HAP-1 (cell line): ENCODE measurements at regions not wholly inside any gene's neighbourhood (a gene's known extent, or its start where the extent isn't known, plus 50 kb on each side); places are given as distances from the start of the nearest gene placed in this dataset.

ENCODE experiments used
- DNase-seq, 2 experiments: peaks; one replicate each; pipeline ENCODE4 v3.0.0-alpha.2; 2016 to 2020; ENCODE audit warnings: low spot score in 2 of 2
- H3K27me3 ChIP-seq: fragments of 250-450 bp; sonication (Bioruptor Pico); 2 replicates; pipeline ENCODE4 v1.5.1; 2020; ENCODE audit warnings: low read depth, mild to moderate bottlenecking, moderate library complexity
- H3K36me3 ChIP-seq: fragments of 250-450 bp; sonication (Bioruptor Pico); replicated peaks from 2 replicates; pipeline ENCODE4 v1.5.1; 2020; ENCODE audit warnings: mild to moderate bottlenecking
- H3K4me1 ChIP-seq: fragments of 250-450 bp; sonication (Bioruptor Pico); 2 replicates; pipeline ENCODE4 v1.5.1; 2020; ENCODE audit warnings: mild to moderate bottlenecking
- H3K4me3 ChIP-seq: fragments of 250-450 bp; sonication (Bioruptor Pico); 2 replicates; pipeline ENCODE4 v1.5.1; 2020; ENCODE audit warnings: mild to moderate bottlenecking, moderate library complexity
- H3K9me3 ChIP-seq: fragments of 250-450 bp; sonication (Bioruptor Pico); 2 replicates; pipeline ENCODE4 v1.5.1; 2020; ENCODE audit warnings: mild to moderate bottlenecking, moderate library complexity
- in situ Hi-C: fragments of 300-500 bp; cut with MboI; formaldehyde crosslinking; loops from 3 replicates; pipeline ENCODE4 v1.14.3; 2020; ENCODE audit warnings: low sequenced_read_pairs, inconsistent platforms, mixed read lengths

DNA sequence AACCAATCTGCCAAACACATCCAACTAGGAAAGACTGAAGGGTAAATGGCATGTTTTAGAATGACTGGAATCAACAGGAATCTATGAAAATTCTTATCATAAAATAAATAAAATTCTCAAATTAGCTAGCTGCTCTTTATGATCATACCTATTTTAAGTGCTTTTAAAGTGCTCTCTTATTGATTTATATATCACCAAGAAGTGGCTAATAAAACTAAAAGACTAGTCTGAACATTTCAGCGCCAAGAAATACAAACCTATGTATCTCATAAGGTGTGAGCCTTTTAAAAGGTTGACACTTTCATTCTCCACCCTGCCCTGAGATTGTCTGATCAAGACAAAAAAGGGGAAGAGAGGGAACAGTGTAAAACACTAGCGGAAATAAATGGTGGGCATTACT is 136.8 kb upstream of the ARHGAP42 start:
- in situ Hi-C loops = no loop called here
- H3K9me3 ChIP-seq = no peaks in the 10 kb centered on the region
- H3K27me3 ChIP-seq = no peaks in the 10 kb centered on the region
- H3K4me3 ChIP-seq = no peak overlapping the region
- H3K4me1 ChIP-seq = no peaks in the 10 kb centered on the region
- H3K36me3 ChIP-seq = no peaks in the 10 kb centered on the region
- DNase-seq = no peak

DNA sequence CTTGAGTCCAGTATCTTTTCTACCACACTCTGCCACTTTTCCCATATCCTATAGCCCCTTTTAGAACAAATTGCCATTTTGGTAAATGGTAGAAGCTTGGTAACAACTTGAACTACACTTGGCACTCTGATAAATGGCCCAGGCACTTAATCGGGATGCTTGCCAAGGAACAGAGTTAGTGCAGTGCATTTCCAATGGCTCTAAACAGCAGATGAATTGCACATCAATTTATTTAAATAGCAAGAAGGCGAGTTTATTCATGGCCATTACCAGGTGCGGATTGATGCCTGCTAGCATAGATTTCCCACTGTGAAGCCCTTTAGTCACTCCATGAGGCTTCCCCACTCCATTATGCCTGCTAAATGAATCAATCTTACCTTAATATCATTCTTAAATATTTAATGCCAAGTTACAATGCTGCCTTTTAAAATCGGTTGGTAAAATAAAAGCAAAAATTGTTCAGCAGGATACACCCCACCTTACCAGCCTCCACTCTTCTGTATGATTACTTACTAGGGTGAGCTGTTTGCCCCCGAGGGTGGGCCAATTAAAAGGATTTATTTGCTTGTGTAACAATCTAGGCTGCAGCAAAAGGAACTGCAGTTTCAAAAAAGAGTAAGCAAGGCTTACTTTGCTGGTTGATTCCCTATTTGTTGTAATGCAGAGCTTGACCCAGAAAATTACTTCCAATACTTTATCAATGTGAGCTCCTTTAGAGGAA is 136.0 kb upstream of the ARHGAP42 start:
- no peaks in the 10 kb centered on the region for H3K27me3 ChIP-seq
- no peak overlapping the region for H3K4me3 ChIP-seq
- H3K4me1 ChIP-seq = no peaks in the 10 kb centered on the region; the same call in 1 of the 2 replicates
- no peaks in the 10 kb centered on the region for H3K36me3 ChIP-seq
- H3K9me3 ChIP-seq = no peaks in the 10 kb centered on the region
- no peak for DNase-seq
- in situ Hi-C loops = no loop called here

DNA sequence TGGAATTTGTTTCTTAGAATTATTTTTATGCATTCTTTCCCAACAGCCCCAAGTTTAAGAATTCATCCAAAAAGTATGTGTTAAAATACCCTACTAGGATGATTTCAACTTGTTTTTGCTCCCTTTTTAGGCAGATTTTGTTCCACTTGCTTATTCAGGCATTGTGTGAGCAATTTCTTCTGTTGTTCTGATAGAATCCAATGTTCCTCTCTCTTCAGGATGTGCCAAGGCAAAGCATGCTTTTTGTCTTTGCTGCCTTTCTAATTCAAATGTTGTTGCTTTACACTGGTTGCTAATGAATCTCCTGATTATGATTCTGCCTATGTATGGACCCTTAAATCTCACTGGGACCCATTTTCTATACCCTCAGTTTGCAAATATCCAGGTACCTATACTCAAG is 131.2 kb upstream of the ARHGAP42 start:
- Histone ChIP-seq H3K4me3 (no peak overlapping the region), H3K4me1 (peaks cover 6% of the 10 kb centered on the region), H3K9me3 (0 out of 2 replicates have a peak, but pooled peaks cover 2% of the 10 kb centered on the region), H3K27me3 (no peaks in the 10 kb centered on the region), H3K36me3 (no peaks in the 10 kb centered on the region)
- DNase-seq = peak in 1 of 2 experiments; percentile 37
- in situ Hi-C loops = no loop called here

DNA sequence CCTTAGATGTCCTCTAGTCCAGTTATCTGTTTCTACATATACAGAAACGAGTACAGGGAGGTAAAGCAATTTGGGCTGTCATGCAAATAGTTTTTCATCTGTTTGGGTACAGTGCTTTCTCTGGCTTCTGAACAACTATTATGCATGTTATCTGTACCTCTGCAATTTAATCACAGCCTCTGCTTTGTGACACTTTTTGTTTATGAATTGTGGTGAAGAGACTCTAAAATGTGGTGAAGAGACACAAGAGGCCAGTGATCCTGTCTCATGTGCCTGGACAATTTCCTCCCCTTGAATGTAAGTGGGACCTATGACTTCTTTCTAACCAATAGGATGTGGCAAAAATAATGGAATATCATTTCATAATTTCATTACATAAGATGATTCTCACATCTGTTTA is 130.3 kb upstream of the ARHGAP42 start:
- Histone ChIP-seq H3K36me3 (no peaks in the 10 kb centered on the region), H3K4me3 (no peak overlapping the region), H3K9me3 (0 out of 2 replicates have a peak, but pooled peaks cover 2% of the 10 kb centered on the region), H3K27me3 (no peaks in the 10 kb centered on the region), H3K4me1 (peaks cover 7% of the 10 kb centered on the region)
- in situ Hi-C loops = no loop called here
- no peak for DNase-seq

DNA sequence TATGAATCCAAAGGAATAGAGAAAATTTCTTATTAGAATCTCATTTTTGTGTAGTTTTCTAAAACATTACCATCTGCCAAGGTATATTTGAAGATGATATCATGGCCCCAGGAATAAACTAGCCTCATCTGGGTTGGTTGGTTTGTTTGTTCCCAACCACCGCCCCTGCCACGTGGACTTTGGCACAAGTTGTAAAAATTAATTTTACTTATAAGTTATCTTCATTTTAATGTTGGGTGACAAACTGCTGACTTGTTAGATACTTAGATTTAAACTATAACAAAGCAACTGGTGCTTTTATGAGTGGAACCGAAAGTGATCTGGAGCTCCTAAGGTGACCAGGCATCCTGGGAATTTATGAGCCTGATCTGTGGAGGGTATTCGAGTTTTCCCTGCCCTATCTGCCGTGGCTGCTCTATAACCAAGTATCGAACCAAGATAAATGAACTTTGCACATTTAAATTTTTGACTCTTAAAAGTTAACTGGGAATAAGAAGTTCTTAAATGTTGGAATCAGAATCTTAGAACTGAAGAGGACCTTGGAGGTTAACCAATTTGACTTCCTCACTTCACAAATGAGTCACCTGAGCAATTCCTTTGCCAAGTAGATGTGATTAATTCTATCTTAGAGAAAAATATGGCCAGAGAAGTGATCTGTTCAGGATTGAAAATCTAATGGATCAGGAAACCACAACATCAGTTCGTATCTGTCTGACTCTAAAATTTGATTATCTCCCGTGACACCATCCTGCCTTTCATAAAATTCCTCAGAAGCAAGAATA is 129.1 kb upstream of the ARHGAP42 start:
- Histone ChIP-seq H3K4me1 (peaks cover 20% of the 10 kb centered on the region), H3K36me3 (no peaks in the 10 kb centered on the region), H3K4me3 (no peak overlapping the region), H3K27me3 (no peaks in the 10 kb centered on the region), H3K9me3 (peaks cover 9% of the 10 kb centered on the region; the same call in 1 of the 2 replicates)
- no peak for DNase-seq
- in situ Hi-C loops = no loop called here

DNA sequence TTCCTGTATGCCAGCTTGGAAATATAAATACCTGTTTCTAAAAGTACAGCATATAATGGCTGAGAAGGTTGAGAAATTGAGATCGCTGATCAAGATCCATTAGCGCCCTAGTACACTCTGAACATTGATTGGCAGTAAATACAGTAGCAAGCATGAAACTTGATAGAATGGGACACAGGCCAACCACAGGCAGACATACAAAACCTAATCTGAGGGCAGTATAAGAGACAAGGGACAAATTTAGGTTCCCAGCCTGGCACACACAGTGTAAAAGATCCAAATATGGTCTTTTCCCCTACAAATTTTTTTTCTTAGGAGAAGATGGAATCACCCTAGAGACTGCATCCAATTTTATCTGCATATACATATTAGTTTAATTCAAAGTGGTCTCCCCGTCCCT is 126.5 kb upstream of the ARHGAP42 start:
- no peaks in the 10 kb centered on the region for H3K27me3 ChIP-seq
- no peak for DNase-seq
- peaks cover 24% of the 10 kb centered on the region for H3K9me3 ChIP-seq
- in situ Hi-C loops = no loop called here
- H3K4me1 ChIP-seq = peaks cover 31% of the 10 kb centered on the region
- no peak overlapping the region for H3K4me3 ChIP-seq
- H3K36me3 ChIP-seq = no peaks in the 10 kb centered on the region

DNA sequence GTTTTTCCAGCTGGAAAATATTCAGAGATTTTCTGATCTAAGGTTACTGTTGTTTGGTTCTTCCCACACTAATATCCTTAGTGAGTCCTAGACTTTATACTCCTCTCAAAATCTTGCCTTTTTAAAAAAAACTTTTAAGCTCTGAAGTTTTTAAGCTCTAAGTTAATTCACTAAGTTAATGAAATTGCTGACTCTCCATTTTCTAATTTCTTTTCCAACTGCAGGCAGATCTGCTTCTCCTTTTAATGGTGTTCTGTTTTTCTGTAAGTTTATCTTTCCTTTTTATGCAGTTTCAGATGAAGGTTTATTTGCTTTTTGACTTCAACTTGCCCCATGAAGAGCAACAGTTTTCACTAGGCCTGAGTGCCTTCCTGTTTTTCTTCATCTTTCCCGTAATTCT is 125.8 kb upstream of the ARHGAP42 start:
- Histone ChIP-seq H3K36me3 (no peaks in the 10 kb centered on the region), H3K4me3 (no peak overlapping the region), H3K9me3 (peaks cover 24% of the 10 kb centered on the region), H3K27me3 (no peaks in the 10 kb centered on the region), H3K4me1 (peaks cover 31% of the 10 kb centered on the region)
- no peak for DNase-seq
- in situ Hi-C loops = no loop called here

DNA sequence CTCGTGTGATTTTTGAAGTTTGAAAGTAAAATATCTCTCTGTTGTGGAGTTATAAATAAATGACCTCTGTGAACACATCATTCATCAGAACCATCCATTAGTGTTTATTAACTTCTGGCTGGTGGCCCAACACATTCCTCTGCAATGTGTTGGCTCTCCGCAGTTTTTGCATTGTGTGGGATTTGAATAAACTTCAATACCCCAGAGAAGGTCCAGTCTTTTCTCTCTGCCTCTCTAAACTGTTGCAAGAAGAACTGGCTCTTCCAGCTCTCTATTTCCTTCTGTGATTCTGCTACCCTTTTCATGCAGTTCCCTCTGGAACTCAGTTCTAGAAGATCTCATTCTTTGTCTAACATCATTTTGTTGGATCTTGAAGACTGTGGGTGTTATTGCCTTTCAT is 125.0 kb upstream of the ARHGAP42 start:
- peak; percentile 16 to 17 for DNase-seq
- in situ Hi-C loops = no loop called here

DNA sequence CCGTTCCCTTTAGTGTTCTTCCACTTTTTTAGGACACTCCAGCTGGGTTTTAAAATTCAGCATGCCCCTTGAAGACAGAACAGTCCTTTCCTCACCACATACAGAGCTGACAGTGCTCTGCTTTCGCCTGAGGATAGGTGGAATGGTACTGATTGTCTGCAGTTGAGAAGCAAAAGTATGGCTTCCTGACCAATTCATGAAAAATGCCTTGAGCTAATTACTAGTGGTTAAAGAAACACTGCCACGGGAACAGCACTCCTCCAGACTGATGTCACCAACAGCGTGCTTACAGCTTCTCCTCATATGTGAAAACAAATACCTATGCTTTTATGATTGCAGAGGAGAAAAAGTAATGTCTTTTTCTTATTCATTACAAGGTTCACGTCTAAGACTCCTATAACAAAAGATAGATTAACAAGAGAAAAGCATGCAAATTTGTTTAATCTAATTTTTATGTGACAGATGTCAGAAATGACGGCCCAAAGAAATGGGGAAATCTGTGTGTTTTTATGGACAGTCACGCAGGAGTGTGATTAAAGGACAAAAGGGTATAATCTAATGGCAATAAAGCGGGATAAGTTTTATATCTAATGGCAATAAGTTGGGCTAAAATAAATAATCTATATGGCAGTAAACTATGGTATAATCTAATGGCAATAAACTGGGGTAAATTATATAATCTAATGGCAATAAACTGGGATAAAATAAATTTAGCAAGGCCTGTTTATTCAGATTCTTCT is 123.4 kb upstream of the ARHGAP42 start:
- peaks cover 22% of the 10 kb centered on the region for H3K9me3 ChIP-seq
- no peaks in the 10 kb centered on the region for H3K27me3 ChIP-seq
- no peaks in the 10 kb centered on the region for H3K36me3 ChIP-seq
- peak; percentile 71 to 95 for DNase-seq
- H3K4me1 ChIP-seq = peaks cover 25% of the 10 kb centered on the region
- no peak overlapping the region for H3K4me3 ChIP-seq
- in situ Hi-C loops = no loop called here

More for the DNA sequence above, 125.0 kb upstream of the ARHGAP42 start:
- Histone ChIP-seq H3K27me3 (no peaks in the 10 kb centered on the region), H3K9me3 (peaks cover 24% of the 10 kb centered on the region), H3K4me3 (no peak overlapping the region), H3K4me1 (peaks cover 25% of the 10 kb centered on the region), H3K36me3 (no peaks in the 10 kb centered on the region)

DNA sequence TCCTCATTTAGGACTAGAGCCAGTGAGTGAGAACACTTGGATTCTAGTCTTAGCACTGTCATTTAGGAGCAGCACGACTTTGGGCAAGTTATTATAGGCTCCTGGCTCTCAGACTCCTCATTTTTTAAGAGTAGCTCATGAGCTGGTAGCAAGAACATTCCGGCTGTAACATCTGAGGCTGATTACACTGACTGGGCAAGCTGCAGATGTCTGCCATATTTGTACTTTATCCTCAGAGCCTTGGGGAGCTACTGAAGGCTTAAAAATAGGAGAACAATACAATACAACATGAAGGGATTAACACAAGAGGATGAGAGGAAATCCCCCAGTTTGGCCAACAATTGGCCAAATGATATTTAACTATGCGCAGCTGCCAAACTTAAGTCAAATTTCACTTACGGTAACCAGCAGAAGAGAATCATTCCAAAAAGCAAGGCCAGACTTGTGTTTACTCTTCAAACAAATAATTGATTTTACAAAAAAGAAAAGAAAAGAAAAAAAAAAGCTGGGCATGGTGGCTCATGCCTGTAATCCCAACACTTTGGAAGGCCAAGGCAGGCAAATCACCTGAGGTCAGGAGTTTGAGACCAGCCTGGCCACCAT is 113.1 kb upstream of the ARHGAP42 start:
- no peaks in the 10 kb centered on the region for H3K36me3 ChIP-seq
- no peaks in the 10 kb centered on the region; the same call in 1 of the 2 replicates for H3K27me3 ChIP-seq
- in situ Hi-C loops = loop anchor here (10.0 kb wide), 1 partner anchor 361 kb away; no protein-coding TSS in a partner anchor
- DNase-seq = peak in 1 of 2 experiments; percentile 9
- H3K4me3 ChIP-seq = no peak overlapping the region
- H3K9me3 ChIP-seq = no peaks in the 10 kb centered on the region
- H3K4me1 ChIP-seq = no peaks in the 10 kb centered on the region

DNA sequence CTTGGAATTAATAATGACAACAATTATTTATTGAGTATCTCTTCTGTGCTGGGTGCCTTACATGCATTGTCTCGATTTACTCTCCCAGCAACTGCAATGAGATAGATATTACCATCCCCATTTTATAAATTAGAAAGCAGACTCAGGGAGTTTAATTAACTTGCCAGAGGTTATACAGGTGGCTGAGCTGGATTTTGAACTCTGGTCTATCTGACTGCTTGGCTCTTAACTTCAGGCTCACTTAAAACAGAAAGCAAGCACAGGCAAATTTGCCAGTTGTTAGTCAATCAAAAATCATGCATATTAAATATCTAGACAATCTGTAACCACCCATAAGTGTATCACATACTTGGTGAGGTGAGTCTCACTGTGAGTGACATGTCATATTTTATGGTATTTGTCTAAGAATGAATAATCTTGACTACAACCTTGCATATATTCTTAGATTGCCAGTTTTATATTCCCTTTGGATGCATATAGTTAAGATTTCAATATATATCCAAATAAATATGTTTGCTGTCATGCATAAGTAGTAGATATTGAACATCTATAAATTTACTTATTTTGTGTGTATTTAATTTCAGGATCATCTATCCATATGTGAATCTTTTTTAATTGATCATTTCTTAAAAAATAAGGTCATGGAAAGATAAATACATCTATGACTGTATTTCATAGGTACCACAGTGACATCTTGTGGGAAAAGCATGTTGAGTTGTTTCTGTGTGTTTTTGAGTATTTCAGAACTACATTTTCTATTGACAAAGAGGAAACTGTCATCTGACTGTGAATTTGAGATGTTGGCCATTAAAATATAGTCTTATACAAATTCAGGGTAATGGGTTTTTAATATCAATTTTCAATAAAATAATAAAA is 112.0 kb upstream of the ARHGAP42 start:
- H3K4me1 ChIP-seq = no peaks in the 10 kb centered on the region
- no peaks in the 10 kb centered on the region for H3K36me3 ChIP-seq
- no peaks in the 10 kb centered on the region; the same call in 1 of the 2 replicates for H3K27me3 ChIP-seq
- H3K4me3 ChIP-seq = no peak overlapping the region
- H3K9me3 ChIP-seq = no peaks in the 10 kb centered on the region
- peak in 1 of 2 experiments; percentile 53 for DNase-seq
- in situ Hi-C loops = loop anchor here (5.0 to 10.0 kb wide), 2 partner anchors 277 to 360 kb away; no protein-coding TSS in a partner anchor

DNA sequence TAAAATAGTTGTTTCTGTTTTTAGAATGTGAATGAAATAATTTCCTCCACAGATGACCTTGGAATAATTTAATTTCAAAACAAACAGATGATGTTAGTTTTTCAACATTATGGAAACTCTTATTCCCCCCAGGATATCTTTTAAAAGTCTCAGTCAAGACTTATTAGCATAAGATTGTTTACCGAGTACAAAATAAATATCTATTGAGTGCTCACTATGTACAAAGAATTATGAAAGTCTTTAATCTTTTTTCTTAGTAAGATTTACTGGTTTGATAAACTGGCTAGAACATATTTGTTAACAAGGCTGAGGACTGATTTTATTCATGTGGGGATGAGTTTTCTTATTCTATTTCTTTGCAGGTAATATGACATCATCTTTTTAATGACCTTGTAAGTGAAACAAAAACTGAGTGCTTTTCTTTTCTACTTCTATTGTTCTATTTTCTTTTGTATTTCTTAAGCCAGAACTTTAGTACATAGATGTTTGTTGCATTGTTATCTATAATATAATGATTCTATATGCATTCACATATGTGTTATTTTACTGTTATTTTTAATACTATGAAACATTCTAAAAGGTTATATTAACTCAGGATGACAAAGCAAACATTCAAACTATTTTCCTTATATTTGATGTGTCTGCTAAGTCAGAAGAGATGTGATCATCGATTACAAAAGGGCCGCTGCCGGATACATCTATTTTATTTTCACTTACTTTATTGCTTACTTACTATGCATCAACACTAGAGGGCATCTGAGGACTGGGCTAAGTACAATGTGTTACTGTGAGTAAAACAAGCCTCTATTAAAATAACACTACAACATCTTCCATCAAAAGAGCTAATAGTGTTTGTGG is 111.0 kb upstream of the ARHGAP42 start:
- Histone ChIP-seq H3K9me3 (no peaks in the 10 kb centered on the region), H3K4me1 (no peaks in the 10 kb centered on the region), H3K4me3 (no peak overlapping the region), H3K36me3 (no peaks in the 10 kb centered on the region), H3K27me3 (no peaks in the 10 kb centered on the region; the same call in 1 of the 2 replicates)
- DNase-seq = peak; percentile 45 to 58
- in situ Hi-C loops = loop anchor here (5.0 to 10.0 kb wide), 2 partner anchors 276 to 359 kb away; no protein-coding TSS in a partner anchor
